GM21381 (cell line): ENCODE measurements at regions not wholly inside any gene's neighbourhood (a gene's known extent, or its start where the extent isn't known, plus 50 kb on each side); places are given as distances from the start of the nearest gene placed in this dataset.
"Not testable (repeated sequence)": the region's sequence is repeated elsewhere in the genome, so short reads cannot be mapped to it uniquely, and the experiment has no call there.

Experiments used
- ATAC-seq: cut with Tn5 transposase; IDR thresholded peaks from one replicate; pipeline ENCODE4 v1.9.1; 2021; ENCODE audit warnings: mild to moderate bottlenecking, moderate library complexity; ENCODE audit not compliant: unreplicated experiment

DNA sequence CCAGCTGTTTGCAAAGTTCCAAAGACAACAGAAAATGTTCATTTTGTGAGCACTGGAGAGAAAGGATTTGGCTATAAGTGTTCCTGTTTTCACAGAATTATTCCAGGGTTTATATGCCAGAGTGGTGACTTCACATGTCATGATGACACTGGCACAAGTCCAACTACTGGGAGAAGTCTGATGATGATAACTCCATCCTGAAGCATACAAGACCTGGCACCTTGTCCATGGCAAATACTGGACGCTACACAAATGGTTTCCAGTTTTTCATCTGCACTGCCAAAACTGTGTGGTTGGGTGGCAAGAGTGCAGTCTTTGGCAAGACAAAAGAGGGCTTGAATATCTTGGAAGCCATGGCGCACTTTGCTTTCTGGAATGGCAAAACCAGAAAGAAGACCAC is 385.0 kb downstream of the CDH11 start:
- ATAC-seq: no peak

DNA sequence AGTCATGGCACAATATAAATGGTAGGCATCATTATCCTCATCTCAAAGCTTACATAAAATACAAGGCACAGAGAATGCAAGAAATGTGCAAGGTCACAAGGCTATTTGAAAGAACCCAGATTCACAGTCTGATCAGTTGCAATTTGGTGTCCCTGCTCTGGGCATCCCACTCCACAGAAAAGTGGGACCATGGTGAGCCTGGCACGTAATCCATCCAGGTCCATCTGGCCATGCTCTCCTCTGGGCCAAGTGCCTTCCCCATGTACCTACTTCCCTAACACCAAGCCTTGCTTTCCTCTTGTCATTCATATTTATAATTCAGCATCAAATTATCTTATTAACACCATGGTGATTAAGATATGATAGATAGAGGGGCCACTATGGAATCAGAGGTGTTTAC is 390.0 kb downstream of the CDH11 start:
- ATAC-seq: no peak

DNA sequence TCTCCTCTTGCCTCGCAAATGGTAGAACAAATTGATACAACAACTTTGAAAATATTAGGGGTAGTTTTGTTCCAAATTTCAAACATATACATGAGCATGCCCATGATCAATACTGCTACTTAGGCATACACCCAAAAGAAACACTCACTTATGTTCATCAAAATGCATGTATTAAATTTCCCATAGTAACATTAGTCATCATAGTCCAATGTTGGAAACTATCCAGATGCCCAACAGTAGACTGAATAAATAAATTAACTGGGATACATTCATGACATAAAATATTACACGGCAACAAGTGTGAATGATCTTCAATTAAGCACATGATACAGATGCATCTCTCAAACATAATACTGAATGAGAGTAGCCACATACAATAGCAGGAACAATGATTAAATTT is 391.6 kb downstream of the CDH11 start:
- no peak for ATAC-seq

DNA sequence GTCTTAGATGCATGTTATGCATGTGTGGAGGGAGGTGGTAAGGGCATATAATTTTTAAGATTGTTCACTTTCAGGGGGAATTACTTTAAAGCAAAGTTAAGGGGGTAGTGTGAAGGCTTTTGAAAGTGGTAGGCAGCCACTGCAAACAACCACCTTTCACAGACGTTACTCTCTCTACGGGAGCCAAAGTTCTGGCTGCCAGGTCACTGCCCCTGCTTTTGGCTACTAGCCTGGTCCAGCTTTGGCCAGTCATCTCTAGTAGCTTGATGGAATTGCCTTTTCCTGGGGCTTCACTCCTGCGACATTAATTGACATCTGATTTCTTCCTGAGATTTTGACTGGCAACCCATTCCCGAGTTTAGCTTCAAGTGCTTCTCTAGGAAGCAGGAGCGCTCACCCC is 397.5 kb downstream of the CDH11 start:
- no peak for ATAC-seq

DNA sequence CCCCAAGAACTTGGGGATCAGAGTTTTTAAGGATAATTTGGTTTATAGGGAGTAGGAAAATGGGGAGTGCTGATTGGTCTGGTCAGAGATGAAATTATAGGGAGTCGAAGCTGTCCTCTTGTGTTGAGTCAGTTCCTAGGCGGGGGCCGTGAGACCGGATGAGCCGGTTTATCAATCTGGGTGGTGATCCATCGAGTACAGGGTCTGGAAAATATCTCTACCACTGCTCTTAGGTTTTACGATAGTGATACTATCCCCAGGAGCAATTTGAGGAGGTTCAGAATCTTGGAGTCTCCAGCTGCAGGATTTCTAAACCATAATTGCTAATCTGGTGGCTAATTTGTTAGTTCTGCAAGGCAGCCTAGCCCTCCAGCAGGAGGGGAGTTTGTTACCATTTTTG is 403.4 kb downstream of the CDH11 start:
- no peak for ATAC-seq

DNA sequence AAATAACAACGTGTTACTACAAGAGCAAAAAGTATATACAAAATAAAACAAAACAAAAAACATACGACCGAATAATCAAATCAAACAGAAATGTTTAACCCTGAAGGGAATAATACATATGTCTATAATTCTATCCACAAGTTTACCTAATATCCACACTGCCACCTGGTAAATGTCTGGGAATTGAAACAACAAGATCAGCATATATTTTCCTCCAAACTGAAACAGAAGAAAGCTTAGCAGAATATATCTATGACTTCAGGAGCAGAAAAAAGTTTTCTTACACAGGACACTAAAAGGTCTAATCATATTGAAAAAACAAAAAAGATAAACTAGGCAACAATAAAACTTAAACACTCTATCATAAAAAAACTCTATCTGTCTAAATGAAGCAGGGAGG is 404.0 kb downstream of the CDH11 start:
- no peak for ATAC-seq

DNA sequence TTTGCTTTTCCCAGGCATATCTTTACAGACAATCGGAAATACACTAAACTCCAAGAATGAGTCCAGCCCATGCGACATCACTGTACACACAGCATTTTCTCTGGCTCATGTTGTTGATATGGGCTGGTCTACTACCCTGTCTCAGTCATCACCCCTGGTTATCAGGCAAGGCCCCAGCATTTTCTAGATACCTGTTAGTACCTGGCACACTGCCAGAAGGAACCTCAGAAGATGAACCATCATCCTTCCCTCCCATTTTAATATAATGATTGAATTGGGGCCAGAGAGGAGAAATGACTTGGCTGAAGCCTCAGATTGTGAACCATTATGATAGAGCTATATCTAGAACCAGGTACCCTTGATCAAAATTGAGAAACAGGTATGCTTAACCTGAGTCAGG is 406.2 kb downstream of the CDH11 start:
- ATAC-seq: no peak

DNA sequence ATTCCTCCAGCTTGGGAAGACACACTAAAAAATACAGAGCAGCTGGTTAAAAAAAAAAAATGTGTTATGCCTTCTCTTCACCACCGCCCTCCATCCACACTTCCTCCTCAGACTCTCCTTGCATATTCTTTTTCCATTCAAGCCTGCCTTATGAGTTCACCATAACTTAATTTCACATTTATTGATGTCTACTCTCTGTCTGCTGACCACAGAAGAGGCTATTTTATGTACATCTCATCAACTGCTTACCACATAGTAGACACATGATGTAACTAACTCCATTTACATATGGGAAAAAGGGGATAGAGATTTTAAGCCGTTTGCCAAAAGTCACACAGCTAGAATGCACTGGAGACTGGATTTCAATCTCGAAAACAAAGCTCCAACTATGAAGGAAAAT is 409.8 kb downstream of the CDH11 start:
- no peak for ATAC-seq

DNA sequence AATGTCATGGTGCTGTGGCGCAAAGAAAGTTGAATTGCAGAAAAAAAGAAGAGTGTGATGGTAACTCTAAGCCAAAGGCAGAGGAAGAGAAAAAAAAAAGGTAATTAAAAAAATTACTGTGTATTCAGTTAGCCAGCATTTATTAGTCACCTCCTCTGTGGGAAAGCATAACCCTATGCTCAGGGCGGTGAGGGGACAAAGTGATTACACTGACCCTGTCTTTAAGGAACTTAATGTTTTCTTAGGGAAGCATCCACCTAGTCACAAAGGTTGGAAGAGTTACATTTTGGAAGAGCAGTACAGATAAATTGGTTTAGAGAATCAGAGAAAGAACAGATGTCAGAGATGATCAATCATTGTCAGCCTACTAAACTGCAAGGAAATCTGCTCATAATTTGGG is 410.3 kb downstream of the CDH11 start:
- ATAC-seq: no peak

DNA sequence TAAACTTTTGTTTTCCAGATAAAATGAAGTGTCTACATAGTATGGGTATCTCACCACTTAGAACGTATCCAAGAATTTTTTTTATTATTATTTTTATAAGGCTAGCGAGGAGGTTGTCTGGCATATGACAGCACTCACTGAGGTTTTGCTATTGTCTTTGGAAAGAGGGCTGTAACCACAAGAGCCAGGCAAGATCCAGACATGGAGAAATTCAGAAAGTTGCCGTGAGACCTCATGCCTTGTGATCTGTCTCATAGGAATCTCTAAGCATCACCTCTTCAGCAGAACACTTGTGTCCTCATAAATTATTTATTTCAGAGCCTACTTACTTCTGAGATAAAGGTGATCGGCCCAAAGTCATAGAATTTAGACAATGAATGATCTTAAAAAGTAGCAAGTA is 410.8 kb downstream of the CDH11 start:
- no peak for ATAC-seq

DNA sequence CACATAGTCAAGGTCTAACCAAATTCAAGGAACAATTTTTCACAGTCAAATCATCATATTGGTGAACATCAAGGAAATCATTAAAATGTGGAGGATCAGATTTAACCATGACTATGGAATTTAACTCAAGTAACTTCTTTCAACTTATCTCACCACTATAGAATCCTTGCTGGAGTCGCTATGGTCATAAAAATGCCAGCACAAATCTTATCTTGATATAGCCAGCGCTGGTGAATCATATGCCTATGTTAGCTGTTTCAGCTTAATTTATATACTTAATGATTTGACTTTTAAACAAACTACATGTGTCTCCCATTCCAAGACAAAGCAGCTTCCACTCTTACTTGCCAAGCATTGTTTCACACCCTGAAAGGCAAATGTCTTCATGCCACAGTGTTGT is 416.4 kb downstream of the CDH11 start:
- no peak for ATAC-seq

DNA sequence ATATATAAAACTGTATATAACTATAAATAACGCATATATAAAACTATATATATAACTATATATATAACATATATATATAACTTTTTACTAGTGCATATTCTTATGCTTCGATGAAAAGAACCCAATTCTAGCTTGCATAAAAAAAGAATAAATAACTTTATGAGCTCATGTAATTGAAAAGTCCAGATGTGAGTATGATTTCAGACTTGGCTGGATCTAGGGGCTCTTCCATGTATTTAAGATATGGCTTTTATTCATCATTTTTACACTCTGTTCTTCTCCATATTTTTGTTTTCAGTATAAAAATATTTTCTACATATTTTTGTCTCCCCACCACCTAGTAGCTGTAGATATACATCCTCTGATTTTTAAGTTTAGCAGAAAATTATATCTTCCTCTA is 417.5 kb downstream of the CDH11 start:
- ATAC-seq: no peak

DNA sequence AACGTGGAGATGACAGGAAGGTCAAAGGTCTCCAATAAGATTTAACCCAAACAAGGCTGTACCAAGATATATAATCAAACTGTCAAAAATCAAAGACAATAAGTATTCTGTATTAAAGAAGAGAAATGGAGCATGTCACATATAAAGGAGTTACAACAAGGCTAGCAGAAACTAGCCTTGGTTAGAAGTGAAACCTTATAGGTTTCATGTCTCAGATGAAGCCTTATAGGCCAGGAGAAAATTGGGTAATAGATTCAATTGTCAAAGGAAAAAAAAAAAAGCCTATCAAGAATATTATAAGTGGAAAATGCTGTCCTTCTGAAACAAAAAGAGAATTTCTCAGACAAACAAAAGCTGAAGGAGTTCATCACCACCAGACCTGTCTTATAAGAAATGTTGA is 419.4 kb downstream of the CDH11 start:
- no peak for ATAC-seq

DNA sequence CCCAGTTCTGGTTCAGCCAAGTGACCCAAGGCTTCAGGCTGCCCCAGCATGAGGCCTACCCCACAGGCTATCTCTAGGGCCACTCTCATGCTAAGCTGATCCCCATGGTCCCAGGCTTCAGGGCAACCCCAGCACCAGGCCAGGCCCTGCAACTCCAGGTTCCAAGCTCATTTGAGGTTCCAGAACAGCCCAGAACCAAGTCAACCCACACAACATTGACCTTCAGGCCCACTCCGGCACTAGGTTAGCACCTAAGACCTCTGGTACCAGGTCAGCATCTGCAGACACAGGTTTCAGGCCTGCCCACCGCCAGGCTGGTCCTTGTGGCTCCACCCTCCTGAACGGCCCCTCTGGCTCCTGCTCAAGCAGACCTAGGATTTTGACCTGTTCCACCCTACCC is 421.2 kb downstream of the CDH11 start:
- no peak for ATAC-seq

DNA sequence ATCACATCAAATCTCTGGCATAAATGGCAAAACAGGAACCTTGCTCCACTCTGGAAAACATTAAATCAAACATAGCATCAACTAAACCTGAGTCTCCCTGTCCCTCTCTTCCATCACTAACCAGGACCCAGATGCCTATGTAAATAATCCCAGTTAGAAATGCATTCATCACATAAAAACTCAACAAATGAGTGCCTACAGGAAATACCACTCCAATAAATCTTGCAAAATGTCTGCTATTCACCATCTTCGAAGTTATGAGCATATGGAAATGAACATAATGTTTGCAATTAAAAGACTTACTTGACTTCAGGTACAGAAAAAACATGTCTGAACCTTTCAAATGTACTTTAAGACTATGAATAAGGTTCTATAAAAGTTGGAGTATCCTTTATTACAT is 425.0 kb downstream of the CDH11 start:
- no peak for ATAC-seq

DNA sequence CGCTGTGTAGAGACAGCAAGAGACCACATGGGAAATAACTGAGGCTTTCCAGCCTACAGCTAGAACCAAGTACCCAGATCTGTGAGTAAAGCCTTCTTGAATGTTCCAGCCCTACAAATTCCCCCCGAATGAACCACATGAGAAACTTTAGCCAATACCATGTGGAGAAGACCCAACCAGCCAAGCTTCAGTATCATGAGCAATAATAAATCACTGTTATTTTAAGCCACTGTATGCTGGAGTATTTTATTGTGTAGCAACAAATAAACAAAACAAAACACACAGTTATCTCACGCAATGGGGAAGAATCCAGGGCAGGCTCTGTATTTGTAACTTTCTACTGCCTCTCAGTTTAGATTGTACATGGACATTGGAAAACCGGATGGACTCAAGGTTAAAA is 426.2 kb downstream of the CDH11 start:
- no peak for ATAC-seq

DNA sequence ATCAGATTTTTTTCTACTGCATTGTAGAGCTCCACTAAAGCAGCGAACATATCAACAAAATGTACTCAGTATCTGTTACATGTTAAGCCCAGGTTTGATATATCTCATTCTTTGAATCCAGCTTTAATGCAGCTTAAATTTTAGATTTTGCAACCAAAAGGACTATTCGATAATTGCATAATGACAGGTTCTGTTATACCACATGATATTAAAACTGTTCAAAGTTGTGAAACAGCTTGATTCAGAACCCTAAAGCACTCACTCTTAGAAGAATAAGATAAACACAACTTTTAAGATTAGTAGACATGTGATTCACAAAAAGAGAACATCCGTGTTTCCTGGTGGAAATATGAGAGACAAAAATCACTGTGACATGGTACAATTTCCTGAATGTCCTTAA is 427.9 kb downstream of the CDH11 start:
- no peak for ATAC-seq

DNA sequence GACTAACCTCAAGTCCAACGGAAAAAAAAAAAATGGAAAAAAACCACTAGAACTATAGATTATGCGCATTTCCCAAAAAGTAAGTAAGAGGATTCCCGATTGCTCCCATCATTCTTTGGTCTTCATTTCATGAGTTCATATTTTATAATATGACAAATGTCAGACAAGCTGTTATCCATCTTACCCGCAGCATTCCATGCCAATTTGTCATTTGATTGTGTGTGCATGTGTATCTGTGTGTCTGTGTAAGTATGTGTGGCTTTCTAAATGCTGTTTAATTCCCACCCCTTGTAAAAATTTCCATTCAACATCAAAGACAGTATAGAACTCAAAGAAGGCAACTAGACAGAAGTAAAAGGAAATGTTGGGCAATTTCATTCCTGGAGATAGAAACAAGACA is 434.1 kb downstream of the CDH11 start:
- ATAC-seq: no peak

DNA sequence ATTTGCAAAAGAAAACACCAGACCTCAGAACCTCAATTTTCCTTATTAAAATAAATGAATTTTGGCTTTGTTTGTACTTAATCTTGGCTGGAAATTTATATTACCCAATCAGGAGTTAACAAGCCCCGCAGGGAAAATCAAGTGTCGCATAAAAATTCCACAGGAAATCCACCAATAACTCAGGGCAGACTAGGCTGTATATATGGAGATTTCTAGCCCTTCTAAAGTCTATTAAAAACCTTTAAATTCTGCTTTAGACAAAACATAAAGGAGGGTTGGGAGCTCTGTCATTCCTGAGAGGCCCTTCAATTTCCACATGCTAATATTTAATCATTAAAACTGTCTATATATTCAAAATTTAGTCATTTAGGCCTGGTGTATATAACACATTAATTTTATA is 434.7 kb downstream of the CDH11 start:
- ATAC-seq: no peak

DNA sequence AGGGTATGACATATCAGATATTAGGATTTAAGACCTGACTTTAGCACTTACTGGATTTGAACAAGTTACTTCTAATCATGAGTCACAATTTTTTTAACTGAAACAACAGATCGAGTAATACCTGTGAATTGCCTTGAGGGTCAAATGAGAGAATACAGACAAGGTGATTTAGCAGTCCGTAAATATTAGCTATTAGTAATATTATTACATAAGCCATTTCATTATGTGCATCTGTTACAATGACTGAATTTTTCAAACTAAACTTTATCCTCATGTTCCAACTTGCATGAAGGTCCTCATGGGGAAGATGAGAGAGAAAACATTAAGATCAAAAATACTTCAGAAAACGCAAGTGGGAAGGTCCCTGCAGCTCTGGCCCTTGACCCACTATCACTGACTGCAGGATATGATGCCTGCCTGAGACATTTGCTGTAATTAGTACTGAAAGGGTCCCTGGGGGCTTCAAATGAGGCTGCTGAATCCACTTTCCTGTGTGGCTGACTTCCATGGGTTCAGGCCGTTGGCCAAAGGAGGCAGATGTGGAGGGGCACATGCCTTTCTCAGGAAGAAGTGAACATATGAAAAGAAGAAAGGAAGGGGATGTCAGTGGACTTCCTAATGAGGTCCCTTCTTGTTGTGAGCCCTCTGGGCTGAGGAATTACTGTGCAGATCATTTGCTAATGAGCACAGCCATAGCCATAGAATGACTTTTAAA is 441.7 kb downstream of the CDH11 start:
- ATAC-seq: no peak

DNA sequence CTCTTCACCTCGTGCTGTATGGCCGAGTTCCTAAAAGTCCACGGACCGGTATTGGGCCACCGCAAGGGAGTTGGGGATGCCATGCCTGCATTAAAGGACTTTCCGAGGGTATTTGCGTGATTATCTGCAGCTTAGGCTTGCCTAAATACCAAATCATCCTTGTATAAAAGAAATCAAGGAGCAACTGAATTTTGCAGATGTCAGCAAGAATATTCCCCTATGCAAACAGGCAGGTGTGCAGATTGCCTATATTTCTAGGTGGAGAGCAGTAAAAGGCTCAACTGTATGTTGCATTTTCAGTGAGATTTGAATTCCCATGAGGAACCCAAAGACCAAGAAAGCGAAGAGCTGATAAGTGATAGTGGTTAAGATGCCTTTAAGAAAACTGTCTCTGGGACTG is 452.3 kb downstream of the CDH11 start:
- ATAC-seq: no peak

DNA sequence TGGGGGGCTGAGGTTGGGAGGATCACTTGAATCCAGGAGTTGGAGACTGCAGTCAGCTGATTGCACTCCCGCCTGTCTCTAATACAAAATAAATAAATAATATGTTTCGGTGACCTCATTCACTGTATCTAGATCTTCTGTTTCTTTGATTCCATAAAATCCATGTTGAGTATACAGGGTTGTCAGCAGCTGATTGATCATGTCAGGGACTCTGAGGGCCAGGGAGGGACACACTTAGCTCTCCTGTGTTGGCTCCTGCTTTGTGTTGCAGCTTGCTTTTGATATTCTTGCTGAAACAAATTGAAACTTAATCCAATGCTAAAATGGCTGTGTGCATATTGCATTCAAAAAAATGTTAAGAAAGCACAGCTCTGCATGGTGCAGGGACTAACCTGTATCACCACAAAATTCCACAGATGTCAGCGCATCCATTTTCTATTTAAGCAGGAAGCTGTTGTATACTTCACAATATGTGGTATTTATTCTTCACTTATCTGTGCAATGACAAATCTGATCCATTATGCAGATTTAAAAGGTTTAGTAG is 454.5 kb downstream of the CDH11 start:
- ATAC-seq: no peak

DNA sequence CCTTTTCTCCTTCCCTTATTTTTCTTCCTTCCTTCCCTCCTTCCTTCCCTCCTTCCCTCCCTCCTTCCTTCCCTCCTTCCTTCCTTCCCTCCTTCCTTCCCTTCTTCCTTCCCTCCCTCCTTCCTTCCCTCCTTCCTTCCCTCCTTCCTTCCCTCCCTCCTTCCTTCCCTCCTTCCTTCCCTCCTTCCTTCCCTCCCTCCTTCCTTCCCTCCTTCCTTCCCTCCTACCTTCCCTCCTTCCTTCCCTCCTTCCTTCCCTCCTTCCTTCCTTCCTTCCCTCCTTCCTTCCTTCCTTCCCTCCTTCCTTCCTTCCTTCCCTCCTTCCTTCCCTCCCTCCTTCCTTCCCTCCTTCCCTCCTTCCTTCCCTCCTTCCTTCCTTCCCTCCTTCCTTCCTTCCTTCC is 459.6 kb downstream of the CDH11 start:
- not testable (repeated sequence) for ATAC-seq
